ENCODE measurements at regions not wholly inside any gene's neighbourhood (a gene's known extent, or its start where the extent isn't known, plus 50 kb on each side); places are given as distances from the start of the nearest gene placed in this dataset.
"Not testable (repeated sequence)": the region's sequence is repeated elsewhere in the genome, so short reads cannot be mapped to it uniquely, and the experiment has no call there.

- H3K4me3 Mint-ChIP-seq; H3K27ac Mint-ChIP-seq; POLR2A ChIA-PET; H3K4me1 Mint-ChIP-seq; CTCF ChIA-PET; ATAC-seq; DNase-seq (ENCODE audit: low spot score); H3K27me3 Mint-ChIP-seq (ENCODE audit: low read depth); H3K36me3 Mint-ChIP-seq: not testable (repeated sequence)
- H3K9me3 Mint-ChIP-seq: peaks cover 11% of the 10 kb centered on the region
These were observed 52.6 kb upstream of the KIF26B start for GRCh38 chr1:245102149-245102548.

GRCh38 chr1:245099401-245099800 is 55.4 kb upstream of the KIF26B start:
- DNase-seq (ENCODE audit: low spot score) (no peak), ATAC-seq (peak; percentile 75)
- H3K27me3 Mint-ChIP-seq (ENCODE audit: low read depth): no peaks in the 10 kb centered on the region
- H3K4me3 Mint-ChIP-seq: no peak overlapping the region
- 0 out of 2 replicates have a peak, but pooled peaks cover 6% of the 10 kb centered on the region for H3K4me1 Mint-ChIP-seq
- H3K36me3 Mint-ChIP-seq: peaks cover under 1% of the 10 kb centered on the region; the same call in 1 of the 2 replicates
- H3K27ac Mint-ChIP-seq: no peak overlapping the region
- H3K9me3 Mint-ChIP-seq: peaks cover under 1% of the 10 kb centered on the region
- POLR2A ChIA-PET: no interaction called here
- CTCF ChIA-PET: no interaction called here
- no peak for TF ChIP-seq NFE2L1 (CRISPR knock-in tag; IDR thresholded peaks at IDR 0.05)
- no peak for TF ChIP-seq CBFB (CRISPR knock-in tag; IDR thresholded peaks at IDR 0.05; ENCODE audit: low read depth)
- TF ChIP-seq KAT7 (CRISPR knock-in tag; IDR thresholded peaks at IDR 0.05; ENCODE audit: borderline replicate concordance): no peak
- no peak for TF ChIP-seq ZBTB21 (CRISPR knock-in tag; IDR thresholded peaks at IDR 0.05; ENCODE audit: borderline replicate concordance)
- no peak for TF ChIP-seq ATF3 (CRISPR knock-in tag; conservative IDR thresholded peaks at IDR 0.05)
- no peak for TF ChIP-seq AFF4 (CRISPR knock-in tag; IDR thresholded peaks at IDR 0.05; ENCODE audit: borderline replicate concordance)
- TF ChIP-seq STAT6 (CRISPR knock-in tag; conservative IDR thresholded peaks at IDR 0.05; ENCODE audit: low read depth): no peak
- TF ChIP-seq MXD4 (CRISPR knock-in tag; IDR thresholded peaks at IDR 0.05; ENCODE audit: borderline replicate concordance): no peak
- TF ChIP-seq, protein P1, sequence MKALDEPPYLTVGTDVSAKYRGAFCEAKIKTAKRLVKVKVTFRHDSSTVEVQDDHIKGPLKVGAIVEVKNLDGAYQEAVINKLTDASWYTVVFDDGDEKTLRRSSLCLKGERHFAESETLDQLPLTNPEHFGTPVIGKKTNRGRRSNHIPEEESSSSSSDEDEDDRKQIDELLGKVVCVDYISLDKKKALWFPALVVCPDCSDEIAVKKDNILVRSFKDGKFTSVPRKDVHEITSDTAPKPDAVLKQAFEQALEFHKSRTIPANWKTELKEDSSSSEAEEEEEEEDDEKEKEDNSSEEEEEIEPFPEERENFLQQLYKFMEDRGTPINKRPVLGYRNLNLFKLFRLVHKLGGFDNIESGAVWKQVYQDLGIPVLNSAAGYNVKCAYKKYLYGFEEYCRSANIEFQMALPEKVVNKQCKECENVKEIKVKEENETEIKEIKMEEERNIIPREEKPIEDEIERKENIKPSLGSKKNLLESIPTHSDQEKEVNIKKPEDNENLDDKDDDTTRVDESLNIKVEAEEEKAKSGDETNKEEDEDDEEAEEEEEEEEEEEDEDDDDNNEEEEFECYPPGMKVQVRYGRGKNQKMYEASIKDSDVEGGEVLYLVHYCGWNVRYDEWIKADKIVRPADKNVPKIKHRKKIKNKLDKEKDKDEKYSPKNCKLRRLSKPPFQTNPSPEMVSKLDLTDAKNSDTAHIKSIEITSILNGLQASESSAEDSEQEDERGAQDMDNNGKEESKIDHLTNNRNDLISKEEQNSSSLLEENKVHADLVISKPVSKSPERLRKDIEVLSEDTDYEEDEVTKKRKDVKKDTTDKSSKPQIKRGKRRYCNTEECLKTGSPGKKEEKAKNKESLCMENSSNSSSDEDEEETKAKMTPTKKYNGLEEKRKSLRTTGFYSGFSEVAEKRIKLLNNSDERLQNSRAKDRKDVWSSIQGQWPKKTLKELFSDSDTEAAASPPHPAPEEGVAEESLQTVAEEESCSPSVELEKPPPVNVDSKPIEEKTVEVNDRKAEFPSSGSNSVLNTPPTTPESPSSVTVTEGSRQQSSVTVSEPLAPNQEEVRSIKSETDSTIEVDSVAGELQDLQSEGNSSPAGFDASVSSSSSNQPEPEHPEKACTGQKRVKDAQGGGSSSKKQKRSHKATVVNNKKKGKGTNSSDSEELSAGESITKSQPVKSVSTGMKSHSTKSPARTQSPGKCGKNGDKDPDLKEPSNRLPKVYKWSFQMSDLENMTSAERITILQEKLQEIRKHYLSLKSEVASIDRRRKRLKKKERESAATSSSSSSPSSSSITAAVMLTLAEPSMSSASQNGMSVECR (CRISPR knock-in tag; IDR thresholded peaks at IDR 0.05; ENCODE audit: borderline replicate concordance): no peak
- TF ChIP-seq, protein P2, sequence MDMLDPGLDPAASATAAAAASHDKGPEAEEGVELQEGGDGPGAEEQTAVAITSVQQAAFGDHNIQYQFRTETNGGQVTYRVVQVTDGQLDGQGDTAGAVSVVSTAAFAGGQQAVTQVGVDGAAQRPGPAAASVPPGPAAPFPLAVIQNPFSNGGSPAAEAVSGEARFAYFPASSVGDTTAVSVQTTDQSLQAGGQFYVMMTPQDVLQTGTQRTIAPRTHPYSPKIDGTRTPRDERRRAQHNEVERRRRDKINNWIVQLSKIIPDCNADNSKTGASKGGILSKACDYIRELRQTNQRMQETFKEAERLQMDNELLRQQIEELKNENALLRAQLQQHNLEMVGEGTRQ (CRISPR knock-in tag; IDR thresholded peaks at IDR 0.05): no peak
- no peak for TF ChIP-seq ETV6 (CRISPR knock-in tag; IDR thresholded peaks at IDR 0.05)
- no peak for TF ChIP-seq OVOL2 (CRISPR knock-in tag; IDR thresholded peaks at IDR 0.05; ENCODE audit: borderline replicate concordance)
- TF ChIP-seq, protein P3, sequence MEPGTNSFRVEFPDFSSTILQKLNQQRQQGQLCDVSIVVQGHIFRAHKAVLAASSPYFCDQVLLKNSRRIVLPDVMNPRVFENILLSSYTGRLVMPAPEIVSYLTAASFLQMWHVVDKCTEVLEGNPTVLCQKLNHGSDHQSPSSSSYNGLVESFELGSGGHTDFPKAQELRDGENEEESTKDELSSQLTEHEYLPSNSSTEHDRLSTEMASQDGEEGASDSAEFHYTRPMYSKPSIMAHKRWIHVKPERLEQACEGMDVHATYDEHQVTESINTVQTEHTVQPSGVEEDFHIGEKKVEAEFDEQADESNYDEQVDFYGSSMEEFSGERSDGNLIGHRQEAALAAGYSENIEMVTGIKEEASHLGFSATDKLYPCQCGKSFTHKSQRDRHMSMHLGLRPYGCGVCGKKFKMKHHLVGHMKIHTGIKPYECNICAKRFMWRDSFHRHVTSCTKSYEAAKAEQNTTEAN (CRISPR knock-in tag; IDR thresholded peaks at IDR 0.05): no peak
- TF ChIP-seq GRHL2 (CRISPR knock-in tag; IDR thresholded peaks at IDR 0.05; ENCODE audit: insufficient replicate concordance, severe bottlenecking): no peak
- no peak for TF ChIP-seq AR (CRISPR knock-in tag; IDR thresholded peaks at IDR 0.05)
- no peak for TF ChIP-seq TP53 (CRISPR knock-in tag; IDR thresholded peaks at IDR 0.05)
- no peak for TF ChIP-seq ESRRA (CRISPR knock-in tag; IDR thresholded peaks at IDR 0.05; ENCODE audit: borderline replicate concordance)
